ENCODE measurements at regions not wholly inside any gene's neighbourhood (a gene's known extent, or its start where the extent isn't known, plus 50 kb on each side); places are given as distances from the start of the nearest gene placed in this dataset.

DNA sequence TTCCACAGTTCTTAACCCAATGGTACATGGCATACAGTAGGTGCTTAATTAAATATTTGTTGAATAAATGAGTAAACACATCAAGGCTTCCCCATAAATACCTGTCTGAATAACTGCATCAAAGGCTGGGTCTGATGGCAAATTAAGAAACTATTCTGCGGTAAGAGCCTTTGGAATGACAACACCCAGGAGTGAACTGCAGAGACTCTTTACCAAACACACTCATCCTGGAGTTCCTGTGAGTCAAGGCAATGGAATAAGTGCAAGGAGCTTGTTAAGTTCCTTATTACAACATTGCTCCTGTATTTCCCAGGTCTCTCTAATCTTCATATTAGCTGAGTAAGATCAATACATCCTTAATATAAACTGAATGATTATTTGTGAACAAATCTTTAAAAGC, 119.9 kb upstream of the STT3B start:
- TF ChIP-seq, protein P1, sequence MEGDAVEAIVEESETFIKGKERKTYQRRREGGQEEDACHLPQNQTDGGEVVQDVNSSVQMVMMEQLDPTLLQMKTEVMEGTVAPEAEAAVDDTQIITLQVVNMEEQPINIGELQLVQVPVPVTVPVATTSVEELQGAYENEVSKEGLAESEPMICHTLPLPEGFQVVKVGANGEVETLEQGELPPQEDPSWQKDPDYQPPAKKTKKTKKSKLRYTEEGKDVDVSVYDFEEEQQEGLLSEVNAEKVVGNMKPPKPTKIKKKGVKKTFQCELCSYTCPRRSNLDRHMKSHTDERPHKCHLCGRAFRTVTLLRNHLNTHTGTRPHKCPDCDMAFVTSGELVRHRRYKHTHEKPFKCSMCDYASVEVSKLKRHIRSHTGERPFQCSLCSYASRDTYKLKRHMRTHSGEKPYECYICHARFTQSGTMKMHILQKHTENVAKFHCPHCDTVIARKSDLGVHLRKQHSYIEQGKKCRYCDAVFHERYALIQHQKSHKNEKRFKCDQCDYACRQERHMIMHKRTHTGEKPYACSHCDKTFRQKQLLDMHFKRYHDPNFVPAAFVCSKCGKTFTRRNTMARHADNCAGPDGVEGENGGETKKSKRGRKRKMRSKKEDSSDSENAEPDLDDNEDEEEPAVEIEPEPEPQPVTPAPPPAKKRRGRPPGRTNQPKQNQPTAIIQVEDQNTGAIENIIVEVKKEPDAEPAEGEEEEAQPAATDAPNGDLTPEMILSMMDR (conservative IDR thresholded peaks at IDR 0.05; ENCODE audit: low read length): no peak
- TF ChIP-seq EZH2phosphoT487 (IDR thresholded peaks at IDR 0.05; ENCODE audit: borderline replicate concordance): no peak

Data from Loucy (cell line).